ENCODE measurements at regions not wholly inside any gene's neighbourhood (a gene's known extent, or its start where the extent isn't known, plus 50 kb on each side); places are given as distances from the start of the nearest gene placed in this dataset.

DNA sequence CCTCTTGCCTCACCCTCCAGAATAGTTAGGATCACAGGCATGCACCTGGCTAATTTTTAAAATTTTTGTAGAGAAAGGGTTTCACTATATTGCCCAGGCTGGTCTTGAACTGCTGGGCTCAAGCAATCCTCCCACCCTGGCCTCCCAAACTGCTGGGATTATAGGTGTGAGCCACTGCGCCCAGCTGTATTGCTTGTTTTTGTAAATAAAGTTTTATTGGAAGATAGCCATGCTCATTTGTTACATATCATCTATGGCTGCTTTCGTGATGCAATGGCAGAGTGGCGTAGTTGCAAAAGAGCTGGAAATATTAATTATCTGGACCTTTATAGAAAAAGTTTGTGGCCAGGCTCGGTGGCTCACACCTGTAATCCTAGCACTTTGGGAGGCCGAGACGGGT is 109.4 kb upstream of the SPRED2 start:
- ATAC-seq (no peak), DNase-seq (no peak)
- Mint-ChIP-seq H3K4me1 (peaks cover 9% of the 10 kb centered on the region), H3K36me3 (ENCODE audit: low read depth) (no peaks in the 10 kb centered on the region), H3K9me3 (no peaks in the 10 kb centered on the region), H3K27ac (no peak overlapping the region), H3K4me3 (no peak overlapping the region), H3K27me3 (peaks cover 3% of the 10 kb centered on the region)

DNA sequence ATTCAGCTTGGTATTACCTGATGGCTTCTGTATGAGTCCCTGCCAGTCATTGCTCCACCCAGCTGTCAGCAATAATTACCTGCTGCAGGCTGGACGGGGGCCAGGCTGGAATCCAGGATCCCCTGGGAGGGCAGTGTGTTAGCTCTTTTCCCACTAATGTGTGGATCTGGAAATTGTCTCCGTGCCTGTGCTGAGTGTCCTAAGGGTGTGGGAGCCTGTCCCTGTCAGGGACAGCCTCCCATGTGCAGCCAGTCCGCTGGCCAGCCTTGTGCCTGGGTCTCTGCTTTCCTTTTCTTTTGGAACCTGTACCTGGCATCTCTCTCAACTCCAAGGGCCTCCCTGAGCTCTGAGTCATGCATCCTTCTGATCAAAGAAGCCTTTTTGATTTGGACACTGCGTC is 107.2 kb upstream of the SPRED2 start:
- Mint-ChIP-seq H3K36me3 (ENCODE audit: low read depth) (no peaks in the 10 kb centered on the region), H3K27me3 (peaks cover 6% of the 10 kb centered on the region), H3K9me3 (no peaks in the 10 kb centered on the region), H3K27ac (no peak overlapping the region), H3K4me3 (no peak overlapping the region), H3K4me1 (no peaks in the 10 kb centered on the region)
- ATAC-seq (no peak), DNase-seq (no peak)

DNA sequence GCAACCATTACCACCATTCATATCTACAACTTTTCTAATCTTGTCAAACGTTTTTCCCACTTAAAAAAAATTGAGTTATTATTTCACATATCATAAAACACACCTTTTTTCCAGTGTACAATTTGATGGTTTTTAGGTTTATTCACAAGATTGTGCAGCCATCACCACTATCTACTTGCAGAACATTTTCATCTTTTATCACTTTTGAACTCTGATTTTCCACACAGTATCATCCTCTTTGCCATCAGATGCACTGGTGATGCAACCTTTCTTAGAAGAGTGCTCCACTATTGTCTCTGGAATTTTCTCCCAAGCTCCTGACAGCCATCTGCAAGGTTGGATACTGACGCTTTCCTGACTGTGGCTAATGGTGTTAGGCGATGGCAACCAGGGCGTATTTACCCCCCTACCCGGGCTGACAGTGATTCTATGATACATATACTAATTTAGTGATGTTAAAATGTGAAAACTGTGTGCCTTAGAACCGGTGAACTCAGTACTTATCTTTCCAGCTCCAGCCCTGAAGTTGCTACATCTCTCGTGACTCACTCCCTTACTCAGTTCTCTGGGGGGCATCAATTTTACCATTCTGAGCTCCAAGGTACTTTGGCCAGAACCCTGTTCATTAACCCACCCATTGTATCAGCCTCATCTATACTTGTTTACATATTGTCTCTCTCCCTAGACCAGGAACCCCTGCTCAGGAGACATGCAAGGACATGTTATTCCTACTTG is 105.4 kb upstream of the SPRED2 start:
- no peaks in the 10 kb centered on the region for H3K4me1 Mint-ChIP-seq
- ATAC-seq, result no peak
- no peaks in the 10 kb centered on the region for H3K36me3 Mint-ChIP-seq (ENCODE audit: low read depth)
- no peak overlapping the region for H3K4me3 Mint-ChIP-seq
- peaks cover 4% of the 10 kb centered on the region for H3K27me3 Mint-ChIP-seq
- H3K27ac Mint-ChIP-seq, result no peak overlapping the region
- DNase-seq, result no peak
- no peaks in the 10 kb centered on the region for H3K9me3 Mint-ChIP-seq

DNA sequence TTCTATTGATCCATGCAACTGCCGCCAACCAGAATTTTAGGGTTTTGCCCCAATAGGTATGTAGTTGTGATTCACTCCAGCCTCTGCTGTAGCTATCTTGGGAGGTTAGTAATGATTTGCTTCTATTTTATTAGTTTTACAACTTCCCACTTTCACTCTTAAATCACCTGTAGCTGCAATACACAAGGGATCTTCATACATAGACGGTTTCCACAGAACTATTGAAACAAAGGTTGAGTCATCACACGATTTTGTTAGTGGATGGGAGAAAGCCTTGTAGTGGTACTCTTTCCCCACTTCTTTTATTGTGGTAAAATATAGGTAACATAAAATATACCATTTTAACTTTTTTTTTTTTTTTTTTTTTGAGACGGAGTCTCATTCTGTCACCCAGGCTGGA is 104.2 kb upstream of the SPRED2 start:
- no peak for ATAC-seq
- Mint-ChIP-seq H3K36me3 (ENCODE audit: low read depth) (no peaks in the 10 kb centered on the region), H3K27me3 (peaks cover 4% of the 10 kb centered on the region)

DNA sequence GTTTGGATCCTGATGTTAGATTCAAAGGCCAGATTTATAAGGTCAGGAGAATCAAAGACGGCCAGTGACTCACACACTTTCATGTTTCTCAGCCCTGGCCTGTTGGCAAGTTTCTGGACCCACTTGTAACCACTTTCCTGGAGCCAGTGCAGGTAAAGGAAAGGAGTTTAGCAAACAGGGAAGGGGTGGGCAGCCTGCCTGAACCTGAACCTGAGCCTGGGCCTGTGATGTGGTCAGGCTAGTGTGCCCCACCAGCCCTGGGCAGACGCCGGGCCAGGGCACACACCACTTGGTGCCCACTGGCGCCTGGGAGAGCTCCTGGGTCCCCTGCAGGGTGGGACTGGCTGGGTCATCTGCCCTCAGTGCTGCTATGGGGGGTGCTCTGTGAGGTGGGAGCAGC is 100.5 kb upstream of the SPRED2 start:
- Mint-ChIP-seq H3K4me1 (no peaks in the 10 kb centered on the region), H3K27ac (no peak overlapping the region), H3K27me3 (peaks cover 8% of the 10 kb centered on the region), H3K9me3 (no peaks in the 10 kb centered on the region), H3K4me3 (no peak overlapping the region), H3K36me3 (ENCODE audit: low read depth) (no peaks in the 10 kb centered on the region)
- ATAC-seq, result no peak
- DNase-seq, result no peak

More for the DNA sequence above, 104.2 kb upstream of the SPRED2 start:
- no peak overlapping the region for H3K27ac Mint-ChIP-seq
- H3K4me1 Mint-ChIP-seq, result no peaks in the 10 kb centered on the region
- no peak for DNase-seq
- H3K4me3 Mint-ChIP-seq, result no peak overlapping the region
- H3K9me3 Mint-ChIP-seq, result no peaks in the 10 kb centered on the region

DNA sequence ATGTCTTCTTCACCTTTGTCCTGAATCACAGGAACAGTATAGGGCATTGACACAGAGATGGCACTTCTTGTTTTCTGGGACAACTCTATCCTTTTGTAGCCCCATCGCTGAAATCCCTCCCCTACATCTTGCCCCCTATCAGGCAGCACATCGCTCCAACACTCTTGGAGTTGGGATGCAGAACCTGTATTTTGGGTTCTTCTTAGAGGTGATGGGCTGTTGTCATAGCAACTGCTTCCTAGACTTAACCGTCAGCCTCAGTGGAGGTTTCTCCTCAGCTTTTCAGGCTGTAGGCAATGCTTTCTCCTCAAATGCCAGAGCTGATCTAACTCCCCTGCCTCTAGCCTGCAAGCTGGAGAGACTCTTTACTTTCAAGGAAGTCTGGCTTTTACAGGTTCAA is 99.9 kb upstream of the SPRED2 start:
- Mint-ChIP-seq H3K4me3 (no peak overlapping the region), H3K27me3 (peaks cover 8% of the 10 kb centered on the region), H3K36me3 (ENCODE audit: low read depth) (no peaks in the 10 kb centered on the region), H3K9me3 (no peaks in the 10 kb centered on the region), H3K27ac (no peak overlapping the region), H3K4me1 (no peaks in the 10 kb centered on the region)
- DNase-seq, result no peak
- no peak for ATAC-seq

DNA sequence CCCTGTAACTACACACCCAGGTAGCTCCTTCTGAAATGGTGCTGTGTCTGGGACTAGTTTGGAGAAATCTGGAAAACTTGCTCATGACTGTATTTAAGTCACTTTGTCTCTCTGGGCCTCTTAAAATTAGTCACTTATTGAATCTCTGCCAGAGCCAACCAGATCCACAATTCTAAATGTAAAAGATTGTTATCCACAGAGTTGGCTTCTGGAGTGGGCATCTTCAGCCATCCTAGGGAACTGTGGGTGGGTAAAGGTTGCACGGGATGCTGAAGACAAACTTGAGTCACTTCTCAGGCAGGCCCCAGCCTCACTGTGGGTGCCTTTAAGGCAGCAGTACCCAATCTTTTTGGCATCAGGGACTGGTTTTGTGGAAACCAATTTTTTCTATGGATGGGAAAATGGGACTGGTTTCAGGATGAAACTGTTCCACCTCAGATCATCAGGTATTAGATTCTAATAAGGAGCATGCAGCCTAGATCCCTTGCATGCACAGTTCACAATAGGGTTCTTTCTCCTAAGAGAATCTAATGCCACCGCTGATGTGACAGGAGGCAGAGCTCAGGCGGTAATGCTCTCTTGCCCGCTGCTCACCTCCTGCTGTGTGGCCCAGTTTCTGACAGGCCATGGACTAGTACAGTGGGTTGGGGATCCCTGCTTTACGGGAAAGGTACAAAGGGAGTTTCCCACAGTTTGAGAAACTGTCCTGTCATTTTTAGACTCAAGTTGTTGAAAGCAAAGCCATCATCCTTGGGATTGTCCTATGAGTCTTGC is 98.3 kb upstream of the SPRED2 start:
- Mint-ChIP-seq H3K36me3 (ENCODE audit: low read depth) (no peaks in the 10 kb centered on the region), H3K4me1 (no peaks in the 10 kb centered on the region), H3K4me3 (no peak overlapping the region), H3K9me3 (no peaks in the 10 kb centered on the region), H3K27me3 (peaks cover 6% of the 10 kb centered on the region), H3K27ac (no peak overlapping the region)
- ATAC-seq (no peak), DNase-seq (no peak)

DNA sequence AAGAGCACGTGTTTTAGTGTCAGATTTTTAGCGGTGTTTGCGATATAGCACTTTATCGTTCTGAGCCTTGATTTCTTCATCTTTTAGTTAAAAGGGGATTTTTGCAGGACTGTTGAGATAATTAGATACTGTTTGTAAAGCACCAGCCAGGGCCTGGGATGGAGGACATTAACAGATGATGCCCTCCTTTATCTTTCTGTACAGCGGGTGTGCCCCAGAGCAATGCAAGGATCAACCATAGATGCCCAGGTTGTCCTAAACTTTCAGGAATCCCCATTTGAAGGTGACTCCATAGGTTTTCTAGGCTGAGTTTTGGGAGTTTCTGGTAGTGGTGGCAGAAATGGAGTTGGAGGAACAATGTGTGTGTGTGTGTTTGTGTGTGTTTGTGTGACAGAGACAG is 97.0 kb upstream of the SPRED2 start:
- Mint-ChIP-seq H3K4me1 (no peaks in the 10 kb centered on the region), H3K27me3 (peaks cover 12% of the 10 kb centered on the region), H3K27ac (no peak overlapping the region), H3K4me3 (no peak overlapping the region), H3K9me3 (no peaks in the 10 kb centered on the region), H3K36me3 (ENCODE audit: low read depth) (no peaks in the 10 kb centered on the region)
- DNase-seq, result no peak
- ATAC-seq, result no peak

DNA sequence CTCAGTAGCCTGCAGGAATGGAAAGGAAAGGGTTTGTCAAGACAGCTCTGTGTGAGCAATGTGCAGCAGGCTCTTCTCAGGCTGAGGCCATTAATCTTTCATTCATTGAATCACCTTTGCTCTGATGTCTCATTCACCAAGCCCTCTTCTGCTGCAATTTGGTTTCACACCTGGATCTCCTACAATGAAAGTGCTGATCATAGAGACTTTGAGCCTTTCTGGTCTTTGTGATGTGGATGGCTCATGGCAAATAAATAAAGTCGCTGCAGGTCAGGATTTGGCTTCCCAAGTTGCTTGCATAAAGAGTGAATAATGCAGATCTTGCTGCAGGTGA is 95.8 kb upstream of the SPRED2 start:
- DNase-seq (no peak), ATAC-seq (no peak)
- Mint-ChIP-seq H3K27me3 (peaks cover 13% of the 10 kb centered on the region), H3K4me3 (no peak overlapping the region), H3K27ac (no peak overlapping the region), H3K36me3 (ENCODE audit: low read depth) (no peaks in the 10 kb centered on the region), H3K9me3 (no peaks in the 10 kb centered on the region), H3K4me1 (no peaks in the 10 kb centered on the region)

DNA sequence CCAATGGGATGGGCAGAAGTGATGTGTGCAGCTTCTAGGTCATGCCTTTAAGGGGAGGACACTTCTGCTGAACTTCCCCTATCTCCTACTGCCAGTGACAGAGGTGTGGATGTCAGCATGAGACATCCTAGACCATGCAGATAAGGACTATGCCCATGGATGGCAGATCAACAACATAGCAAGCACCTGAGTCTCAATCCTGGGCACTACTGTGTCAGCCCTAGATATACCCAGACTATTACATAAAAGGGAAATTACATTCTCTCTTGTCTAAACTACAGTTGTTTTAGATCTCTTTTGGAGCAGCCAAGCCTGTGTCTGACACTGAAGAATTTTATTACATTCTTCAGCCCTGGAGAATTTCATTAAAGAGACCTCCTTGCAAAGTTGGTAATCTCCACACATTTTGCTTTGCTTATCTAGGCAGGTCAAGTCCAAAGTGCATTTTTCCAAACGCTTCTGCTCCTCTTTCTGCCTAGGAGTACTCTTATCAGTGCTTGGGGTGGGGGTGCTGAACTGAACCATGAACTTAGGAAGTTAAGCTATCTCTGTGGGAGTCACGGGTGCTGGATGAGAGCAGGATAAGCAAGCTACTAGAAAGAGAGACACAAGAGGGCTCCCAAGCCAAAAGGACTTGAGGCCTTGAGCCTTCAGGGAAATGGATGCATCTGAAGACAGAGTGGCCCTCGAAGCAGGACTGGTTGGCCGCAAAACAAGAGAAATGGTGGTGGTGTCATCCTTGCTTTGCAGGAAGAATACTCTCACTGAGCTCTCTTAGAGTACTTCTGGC is 95.2 kb upstream of the SPRED2 start:
- DNase-seq (no peak), ATAC-seq (no peak)
- no peaks in the 10 kb centered on the region for H3K36me3 Mint-ChIP-seq (ENCODE audit: low read depth)
- no peak overlapping the region for H3K27ac Mint-ChIP-seq
- H3K27me3 Mint-ChIP-seq, result peaks cover 13% of the 10 kb centered on the region
- no peak overlapping the region for H3K4me3 Mint-ChIP-seq
- H3K9me3 Mint-ChIP-seq, result no peaks in the 10 kb centered on the region
- no peaks in the 10 kb centered on the region for H3K4me1 Mint-ChIP-seq

DNA sequence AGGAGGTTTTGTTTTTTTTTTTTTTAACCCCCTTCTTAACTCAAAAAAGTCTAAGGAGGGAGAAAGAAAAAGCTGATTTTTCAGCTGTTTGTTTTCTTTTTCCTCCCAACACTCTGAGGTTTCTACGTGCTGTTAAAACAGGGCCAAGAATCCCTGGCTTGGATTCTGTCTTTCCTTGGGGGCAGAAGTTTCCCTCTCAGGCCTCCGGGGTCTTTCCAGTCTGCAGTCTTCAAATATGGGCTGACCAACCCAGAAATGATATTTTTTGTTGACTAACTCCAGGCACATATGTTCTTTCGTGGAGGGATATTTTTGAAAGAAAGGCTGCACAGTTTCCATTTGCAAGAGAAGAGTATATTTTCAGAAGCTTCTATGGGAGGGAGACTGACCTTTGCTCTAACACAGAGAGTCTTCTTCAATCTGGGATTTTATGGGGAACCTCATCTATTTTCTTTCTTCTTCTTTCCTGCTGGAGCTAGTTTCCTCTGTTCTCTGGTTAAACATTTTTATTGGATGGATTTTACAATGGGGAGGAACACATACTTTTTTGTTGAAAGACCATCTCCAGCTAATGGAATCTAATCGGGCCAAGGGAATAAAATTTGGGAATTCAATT is 93.3 kb upstream of the SPRED2 start:
- ATAC-seq, result no peak
- Mint-ChIP-seq H3K4me1 (no peaks in the 10 kb centered on the region), H3K27me3 (peaks cover 13% of the 10 kb centered on the region), H3K27ac (no peak overlapping the region), H3K4me3 (no peak overlapping the region), H3K9me3 (peaks cover 3% of the 10 kb centered on the region), H3K36me3 (ENCODE audit: low read depth) (no peaks in the 10 kb centered on the region)
- DNase-seq, result no peak

DNA sequence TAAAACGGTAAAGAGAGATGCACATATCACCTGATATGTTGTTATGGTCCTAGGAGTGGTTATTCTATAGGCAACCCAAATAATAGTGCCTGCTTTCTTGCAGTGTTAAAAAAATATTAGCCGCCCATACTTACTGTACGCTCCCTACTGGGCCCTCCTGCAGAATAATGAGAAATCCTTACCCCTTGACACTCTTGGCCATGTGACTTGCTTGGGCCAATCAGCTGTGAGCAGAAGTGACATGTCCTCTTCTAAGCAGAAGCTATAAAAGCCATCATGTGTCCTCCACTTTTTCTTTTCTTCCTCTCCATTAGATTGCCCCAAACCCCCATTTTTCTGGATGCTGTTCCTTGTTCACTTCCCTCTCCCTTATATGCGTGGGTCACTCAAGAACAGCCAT is 90.5 kb upstream of the SPRED2 start:
- peaks cover 10% of the 10 kb centered on the region for H3K9me3 Mint-ChIP-seq
- H3K27ac Mint-ChIP-seq, result no peak overlapping the region
- peaks cover 8% of the 10 kb centered on the region for H3K27me3 Mint-ChIP-seq
- ATAC-seq (no peak), DNase-seq (no peak)
- no peak overlapping the region for H3K4me3 Mint-ChIP-seq
- H3K4me1 Mint-ChIP-seq, result no peaks in the 10 kb centered on the region
- no peaks in the 10 kb centered on the region for H3K36me3 Mint-ChIP-seq (ENCODE audit: low read depth)

DNA sequence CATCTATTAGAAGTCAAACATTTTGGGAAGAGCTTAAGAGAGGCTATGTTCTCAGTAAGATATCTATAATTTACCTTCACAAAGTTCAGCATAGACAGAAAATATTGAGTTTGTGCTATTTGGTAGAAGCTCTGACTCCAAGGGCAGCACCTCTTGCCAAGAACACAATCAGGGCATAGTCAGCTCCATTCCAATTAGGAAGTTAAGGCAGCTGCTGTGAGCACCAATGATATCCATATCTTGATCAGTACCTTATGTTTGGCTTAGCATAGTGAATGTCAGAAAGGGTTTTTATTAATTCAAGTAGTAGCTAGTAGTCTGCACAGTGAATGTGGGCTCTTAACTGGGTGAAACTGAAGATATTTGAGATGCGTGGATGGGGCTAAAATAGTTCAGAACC is 86.4 kb upstream of the SPRED2 start:
- Mint-ChIP-seq H3K27me3 (peaks cover 2% of the 10 kb centered on the region), H3K4me3 (no peak overlapping the region), H3K4me1 (no peaks in the 10 kb centered on the region), H3K27ac (no peak overlapping the region), H3K36me3 (ENCODE audit: low read depth) (no peaks in the 10 kb centered on the region), H3K9me3 (peaks cover 10% of the 10 kb centered on the region)
- ATAC-seq (no peak), DNase-seq (no peak)

DNA sequence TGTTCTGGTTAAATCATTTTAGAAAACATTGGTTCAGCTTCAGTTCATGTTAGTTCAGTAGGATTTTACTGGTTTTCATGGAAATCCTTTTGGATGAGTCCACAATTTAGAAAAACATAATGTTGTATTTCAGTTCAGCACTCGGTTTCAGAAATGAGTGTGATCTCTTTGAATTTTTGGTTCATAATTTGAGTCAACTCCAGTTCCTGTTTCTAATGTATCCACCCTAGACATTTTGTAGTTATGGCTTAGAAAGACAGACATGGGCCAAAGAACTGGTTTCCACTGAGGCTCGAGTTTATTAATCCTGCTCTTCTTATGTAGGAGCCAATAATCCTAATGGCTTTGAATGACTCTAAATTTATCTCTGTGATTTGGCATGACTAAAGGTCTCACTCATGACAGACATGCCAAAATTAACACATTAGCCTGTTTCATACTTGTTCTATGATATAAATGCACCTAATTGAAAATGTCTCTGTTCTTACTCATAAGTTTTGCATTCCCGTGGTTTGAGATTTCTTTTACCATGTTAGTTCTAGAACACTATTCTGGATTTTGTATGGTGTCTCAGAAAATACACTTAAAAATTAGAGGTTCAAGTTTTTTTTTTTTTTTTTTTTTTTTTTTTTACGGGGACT is 82.3 kb upstream of the SPRED2 start:
- no peaks in the 10 kb centered on the region for H3K9me3 Mint-ChIP-seq
- no peak overlapping the region for H3K27ac Mint-ChIP-seq
- H3K27me3 Mint-ChIP-seq, result peaks cover 14% of the 10 kb centered on the region
- ATAC-seq, result no peak
- DNase-seq, result no peak
- no peaks in the 10 kb centered on the region for H3K4me1 Mint-ChIP-seq
- no peak overlapping the region for H3K4me3 Mint-ChIP-seq
- no peaks in the 10 kb centered on the region for H3K36me3 Mint-ChIP-seq (ENCODE audit: low read depth)

Data from activated naive CD8-positive, alpha-beta T cell treated with anti-CD3 and anti-CD28 coated beads, Interleukin-2, amount 50 U/mL, for 24 hours (primary cell).